H1 (cell line): ENCODE measurements at regions not wholly inside any gene's neighbourhood (a gene's known extent, or its start where the extent isn't known, plus 50 kb on each side); places are given as distances from the start of the nearest gene placed in this dataset.

Source experiments
- CTCF ChIP-seq, 3 experiments: IDR thresholded peaks; 1 replicate in 2 of 3; 2 replicates in 1 of 3; pipeline versions ENCODE4 v1.5.1 to v1.6.1; 2011; ENCODE audit warnings: low read length in 3 of 3, mild to moderate bottlenecking in 3 of 3, inconsistent platforms in 2 of 3, low read depth in 1 of 3, moderate library complexity in 1 of 3; ENCODE audit not compliant: insufficient read depth in 1 of 3; ENCODE audit errors: control extremely low read depth in 1 of 3
- JUND ChIP-seq: IDR thresholded peaks from 2 replicates; pipeline ENCODE4 v1.6.1; 2011; ENCODE audit warnings: mild to moderate bottlenecking, improper control_type of control experiment, low read length
- MAFK ChIP-seq: IDR thresholded peaks from 2 replicates; pipeline ENCODE4 v1.6.1; 2012; ENCODE audit warnings: low read depth, mild to moderate bottlenecking, improper control_type of control experiment, low read length

GRCh38 chr9:73893230-73893629, 603.9 kb upstream of the RORB start (continued):
- TF ChIP-seq CTCF (IDR thresholded peaks at IDR 0.05; ENCODE audit: control extremely low read depth in 1 of 3, insufficient read depth in 1 of 3, low read depth in 1 of 3, low read length in 3 of 3) (no peak), JUND (no peak), MAFK (no peak)
